ENCODE measurements at regions not wholly inside any gene's neighbourhood (a gene's known extent, or its start where the extent isn't known, plus 50 kb on each side); places are given as distances from the start of the nearest gene placed in this dataset.

DNA sequence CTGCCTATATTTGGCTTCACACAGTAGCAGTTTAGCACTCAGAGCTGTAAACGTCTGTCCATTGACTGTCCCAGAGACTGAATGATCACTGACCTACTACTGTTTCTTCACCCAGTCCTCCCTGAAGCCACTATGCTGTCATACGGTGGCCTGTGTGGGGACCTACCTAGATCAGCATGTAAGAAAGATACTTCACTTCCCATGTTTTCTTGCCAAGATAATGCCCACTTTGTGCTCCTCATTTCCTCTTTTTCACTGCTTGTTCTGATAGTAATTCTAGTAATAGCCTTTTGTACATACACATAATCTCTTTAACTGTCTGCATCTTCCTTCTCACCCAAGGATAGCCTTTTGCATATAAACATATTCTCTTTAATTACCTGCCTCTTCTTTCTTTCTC, 109.9 kb upstream of the TIAM2 start:
- no peak for DNase-seq (ENCODE audit: low spot score)

DNA sequence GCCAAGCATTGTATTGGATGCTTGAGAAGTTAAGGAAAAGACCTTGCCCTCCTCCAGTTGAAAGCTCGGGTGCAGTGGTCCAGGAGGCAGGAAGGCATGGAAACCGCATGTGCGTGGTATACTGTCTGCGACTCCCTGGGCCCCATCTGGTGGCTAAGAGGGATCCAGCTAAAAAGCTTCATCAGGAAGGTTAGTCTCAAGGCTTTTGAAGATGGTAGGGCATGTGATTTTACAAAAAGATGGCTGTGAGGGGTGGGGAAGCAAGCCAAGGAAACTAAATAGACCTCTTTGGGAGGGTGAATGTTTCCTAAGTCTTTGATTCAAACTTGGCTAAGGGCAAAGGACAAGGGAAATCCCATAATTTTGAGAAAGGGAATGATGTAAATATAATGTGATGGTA, 109.1 kb upstream of the TIAM2 start:
- DNase-seq (ENCODE audit: low spot score) = no peak

DNA sequence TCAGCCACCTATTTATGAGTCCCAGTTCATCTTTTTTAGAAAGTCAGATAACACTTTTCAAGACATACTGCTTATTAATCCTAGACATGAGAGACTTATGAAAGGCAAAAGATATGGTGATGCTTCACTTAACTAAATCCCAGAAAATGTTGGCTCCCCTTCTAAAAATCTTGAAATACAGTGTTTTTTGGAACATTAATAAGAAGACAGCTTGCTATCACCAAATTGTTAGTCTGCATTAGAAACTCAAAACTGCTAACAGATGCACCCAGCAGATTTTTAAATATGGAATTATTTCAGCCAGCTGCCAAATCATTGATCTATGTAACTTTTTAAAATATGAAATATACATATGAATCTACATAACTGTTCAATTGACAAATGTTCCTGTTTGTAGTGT, 108.6 kb upstream of the TIAM2 start:
- DNase-seq (ENCODE audit: low spot score) = no peak

DNA sequence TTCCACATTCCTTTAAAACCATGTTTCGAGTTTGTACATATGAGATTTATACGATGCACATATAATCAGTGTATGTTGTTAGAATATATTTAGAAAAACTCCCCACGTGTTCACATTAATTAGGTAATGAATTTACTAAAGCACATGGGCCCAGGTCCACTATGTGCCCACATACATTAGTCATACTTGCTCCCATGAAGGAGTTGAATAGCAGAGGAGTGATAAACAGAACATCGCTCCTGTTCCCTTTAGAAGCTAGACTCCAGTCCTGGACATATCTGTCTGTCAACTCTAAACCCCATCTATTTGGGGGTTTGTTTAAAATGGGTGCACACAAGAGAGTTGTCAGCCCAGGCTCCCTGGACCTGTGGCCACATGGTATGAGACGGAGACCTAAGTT, 108.1 kb upstream of the TIAM2 start:
- DNase-seq (ENCODE audit: low spot score) = no peak

DNA sequence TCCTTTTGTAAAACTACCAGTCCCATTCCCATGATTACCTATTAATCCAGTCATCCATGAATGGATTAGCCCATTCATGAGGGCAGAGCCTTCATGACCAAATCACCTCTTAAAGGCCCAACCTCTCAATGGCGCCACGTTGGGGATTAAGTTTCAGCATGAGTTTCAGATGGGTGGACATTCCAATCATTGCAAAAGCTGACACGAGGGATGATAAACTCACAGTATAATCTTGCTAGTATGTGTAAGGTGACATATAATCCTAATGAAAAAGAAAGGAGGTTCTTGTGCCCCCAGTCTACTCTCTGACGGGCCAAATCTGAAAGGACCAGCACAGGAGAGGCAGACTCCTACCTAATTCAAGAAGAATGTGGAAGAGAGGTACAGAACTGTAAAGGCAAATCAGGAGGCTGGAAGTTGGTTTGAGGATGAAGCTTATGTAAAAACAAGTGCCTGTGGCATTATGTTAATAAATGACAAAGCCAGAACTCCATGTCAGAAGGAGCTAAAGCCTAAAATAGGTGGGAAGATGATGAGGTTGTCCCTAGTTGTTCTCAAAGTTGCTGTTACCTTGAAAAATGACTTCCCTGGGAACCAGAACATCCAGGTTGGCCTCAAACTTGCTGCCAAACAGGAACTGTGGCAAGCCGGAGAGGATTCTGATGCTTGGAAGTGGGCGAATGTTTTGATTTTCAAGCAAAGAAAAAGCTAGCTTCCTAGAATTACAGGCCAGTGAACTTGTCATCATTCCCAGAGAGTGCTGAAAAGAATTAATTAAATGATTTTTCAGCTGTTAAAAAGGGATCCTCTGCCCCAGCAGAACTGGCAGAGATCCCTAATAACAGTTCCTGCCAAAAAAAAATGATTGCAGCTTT, 106.5 kb upstream of the TIAM2 start:
- no peak for DNase-seq (ENCODE audit: low spot score)

DNA sequence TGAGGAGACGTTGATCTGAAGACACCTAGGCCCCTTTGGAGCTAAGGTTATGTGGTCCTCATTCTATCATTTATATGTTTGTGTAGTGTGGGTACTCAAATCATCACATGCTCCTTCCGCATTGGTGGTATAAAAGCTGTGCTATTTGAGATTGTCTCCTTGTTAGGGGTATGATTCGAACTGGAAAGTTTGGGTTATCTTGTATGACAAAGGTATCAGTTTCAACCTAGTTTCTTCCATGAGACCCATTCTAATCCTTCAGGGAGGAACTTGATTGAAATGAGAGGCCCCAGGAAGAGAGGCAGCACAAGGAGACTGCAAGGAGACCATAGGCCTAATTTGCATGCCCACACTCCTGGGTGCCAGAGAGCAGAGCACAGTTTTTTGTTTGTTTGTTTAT, 104.2 kb upstream of the TIAM2 start:
- DNase-seq (ENCODE audit: low spot score) = no peak

DNA sequence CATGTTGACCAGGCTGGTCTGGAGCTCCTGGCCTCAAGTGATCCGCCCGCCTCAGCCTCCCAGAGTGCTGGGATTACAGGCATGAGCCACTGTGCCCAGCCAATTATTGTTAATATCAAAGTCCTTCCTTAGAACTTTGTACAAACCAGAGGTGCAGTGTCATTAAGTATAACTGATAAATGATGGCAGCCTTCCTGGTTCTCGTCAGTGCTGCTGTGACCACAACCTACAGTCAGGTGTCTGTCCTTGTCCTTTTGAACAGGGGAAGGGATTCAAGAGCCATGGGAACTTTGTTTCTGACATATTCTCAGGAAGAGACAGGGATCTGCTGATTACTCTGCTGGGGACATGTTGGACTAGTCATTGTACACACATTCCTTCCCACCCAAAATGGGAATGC, 103.2 kb upstream of the TIAM2 start:
- no peak for DNase-seq (ENCODE audit: low spot score)

DNA sequence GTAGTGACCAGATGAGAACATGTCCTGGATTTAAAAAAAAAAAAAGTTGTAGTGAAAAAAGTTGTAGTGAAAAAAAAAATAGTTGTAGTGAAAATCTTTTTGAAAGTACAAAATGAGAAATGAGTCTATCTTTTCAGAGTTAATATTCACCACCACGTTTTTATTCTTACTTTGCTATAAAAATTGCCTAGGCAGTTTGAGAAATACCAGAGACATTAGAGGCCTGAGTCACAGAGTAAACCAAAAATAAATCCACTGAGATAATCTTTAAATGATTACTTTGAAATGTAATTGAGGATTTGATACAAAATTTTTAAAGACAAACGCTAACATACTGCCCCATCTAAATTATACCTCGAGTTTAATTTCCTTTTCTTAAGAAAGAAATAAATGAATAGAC, 101.2 kb upstream of the TIAM2 start:
- DNase-seq (ENCODE audit: low spot score) = no peak

GRCh38 chr6:154894902-154895301, 100.2 kb upstream of the TIAM2 start:
- no peak for DNase-seq (ENCODE audit: low spot score)

GRCh38 chr6:154895841-154896240, 99.3 kb upstream of the TIAM2 start:
- DNase-seq (ENCODE audit: low spot score) = no peak

DNA sequence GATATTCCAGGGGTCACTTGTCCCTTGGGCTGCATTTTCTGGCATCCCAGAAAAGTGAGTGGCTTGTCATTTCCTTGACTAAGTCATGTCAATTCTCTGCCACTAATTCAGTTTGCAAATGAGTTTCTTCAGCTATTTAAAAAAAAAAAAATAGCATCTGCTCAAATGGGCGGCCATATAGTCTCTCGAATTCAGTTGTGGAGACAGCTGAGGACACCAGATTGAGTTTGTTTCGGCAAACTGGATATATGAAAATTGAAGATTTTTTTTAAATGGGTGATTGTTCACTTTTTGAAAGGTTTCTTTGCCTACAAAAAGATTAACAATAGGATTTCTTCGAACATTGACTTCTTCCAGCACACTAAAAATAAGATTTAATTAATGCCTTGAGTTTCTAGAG, 96.3 kb upstream of the TIAM2 start:
- DNase-seq (ENCODE audit: low spot score) = no peak

DNA sequence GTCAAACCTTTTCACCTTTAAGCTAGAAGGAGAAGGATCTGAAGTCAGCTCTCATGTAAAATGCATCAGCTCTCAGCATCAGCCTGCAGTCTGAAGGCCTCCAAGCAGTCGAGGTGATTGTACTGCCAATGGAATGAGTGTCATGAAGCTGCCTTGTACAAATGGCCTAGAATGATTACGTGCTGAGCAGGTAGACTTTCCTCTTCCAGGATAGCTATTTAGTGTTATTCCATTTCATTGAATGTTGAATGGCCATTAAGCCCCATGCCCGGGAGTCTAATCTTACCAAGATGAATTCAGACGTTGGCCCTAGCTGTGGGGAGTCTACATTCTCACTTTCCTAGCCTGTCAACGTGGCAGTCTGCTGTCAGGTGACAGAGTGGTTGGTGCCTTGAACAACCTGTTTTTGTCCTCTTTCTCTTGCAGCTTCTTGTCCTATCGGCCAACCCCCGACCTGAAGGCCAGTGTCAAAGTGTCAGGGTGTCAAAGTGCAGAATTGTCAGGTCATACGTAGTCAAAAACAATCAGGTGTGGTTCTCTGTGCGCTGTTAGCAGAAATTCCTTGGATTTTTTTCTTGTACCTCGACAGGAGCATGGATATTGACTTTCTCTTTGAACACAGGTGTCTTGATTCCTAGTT, 95.2 kb upstream of the TIAM2 start:
- no peak for DNase-seq (ENCODE audit: low spot score)

GRCh38 chr6:154901876-154902552, 93.1 kb upstream of the TIAM2 start:
- DNase-seq (ENCODE audit: low spot score) = no peak

- DNase-seq (ENCODE audit: low spot score) = no peak
Observed at GRCh38 chr6:154907291-154907690, 87.8 kb upstream of the TIAM2 start.

GRCh38 chr6:154908723-154909122, 86.4 kb upstream of the TIAM2 start:
- DNase-seq (ENCODE audit: low spot score) = no peak

DNA sequence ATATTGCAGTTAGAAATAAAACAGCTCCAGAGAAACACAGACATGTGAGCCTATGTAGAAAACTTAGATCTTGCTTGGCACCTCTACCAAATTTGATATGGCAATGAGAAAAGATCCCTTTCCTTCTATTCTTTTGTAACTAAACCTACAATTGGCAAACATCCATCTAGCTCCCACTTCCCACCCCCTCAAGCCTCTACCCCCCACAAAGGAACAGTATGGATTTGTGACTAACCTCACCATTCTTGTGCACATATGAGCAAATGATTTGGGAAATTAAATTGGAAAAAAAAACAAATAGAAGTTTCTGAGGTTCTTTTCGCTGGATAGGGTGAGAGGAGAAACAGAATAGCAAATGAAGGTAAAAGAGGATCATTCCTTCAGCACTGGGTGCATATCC, 85.8 kb upstream of the TIAM2 start:
- DNase-seq (ENCODE audit: low spot score) = no peak

- DNase-seq (ENCODE audit: low spot score) = no peak
Observed at GRCh38 chr6:154909821-154910220, 85.3 kb upstream of the TIAM2 start.

GRCh38 chr6:154914288-154914687, 80.8 kb upstream of the TIAM2 start:
- no peak for DNase-seq (ENCODE audit: low spot score)

DNA sequence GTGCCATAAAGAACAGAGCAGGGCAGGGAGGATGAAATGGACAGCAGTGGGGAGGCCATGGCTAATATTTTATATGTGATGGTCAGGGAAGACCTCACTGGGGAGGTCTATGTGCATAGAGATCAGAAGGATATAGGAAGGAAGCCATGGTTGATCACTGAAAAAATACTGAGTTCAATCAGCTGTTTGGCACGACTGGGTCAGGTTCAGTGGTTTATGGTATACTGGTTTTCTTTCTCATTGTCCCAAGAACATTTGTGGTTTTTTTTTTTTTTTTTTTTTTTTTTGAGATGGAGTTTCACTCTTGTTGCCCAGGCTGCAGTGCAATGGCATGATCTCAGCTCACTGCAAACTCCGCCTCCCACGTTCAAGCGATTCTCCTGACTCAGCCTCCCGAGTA, 78.3 kb upstream of the TIAM2 start:
- DNase-seq (ENCODE audit: low spot score) = no peak

- DNase-seq (ENCODE audit: low spot score) = peak; percentile 4
Observed at GRCh38 chr6:154917941-154918340, 77.2 kb upstream of the TIAM2 start.

DNA sequence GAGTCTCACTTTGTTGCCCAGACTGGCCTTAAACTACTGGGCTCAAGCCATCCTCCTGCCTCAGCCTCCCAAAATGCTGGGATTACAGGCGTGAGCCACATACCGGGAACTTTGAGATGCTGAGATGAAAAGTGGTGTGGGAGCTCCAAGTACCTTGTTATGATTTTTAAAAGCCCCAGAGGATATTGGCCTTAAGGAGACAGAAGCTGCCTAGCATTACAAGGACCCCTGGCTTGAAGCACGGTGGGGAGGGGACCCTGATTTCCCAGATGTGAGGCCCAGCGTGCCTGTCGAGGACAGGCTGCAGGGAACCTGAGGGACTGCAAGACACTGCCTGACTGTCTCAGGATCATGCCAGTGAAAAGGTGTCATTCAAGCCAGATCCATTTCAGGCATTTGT, 75.3 kb upstream of the TIAM2 start:
- no peak for DNase-seq (ENCODE audit: low spot score)

- DNase-seq (ENCODE audit: low spot score) = no peak
Observed at GRCh38 chr6:154920495-154921200, 74.5 kb upstream of the TIAM2 start.

GRCh38 chr6:154921482-154921881, 73.6 kb upstream of the TIAM2 start:
- no peak for DNase-seq (ENCODE audit: low spot score)
